ENCODE measurements at regions not wholly inside any gene's neighbourhood (a gene's known extent, or its start where the extent isn't known, plus 50 kb on each side); places are given as distances from the start of the nearest gene placed in this dataset.

DNA sequence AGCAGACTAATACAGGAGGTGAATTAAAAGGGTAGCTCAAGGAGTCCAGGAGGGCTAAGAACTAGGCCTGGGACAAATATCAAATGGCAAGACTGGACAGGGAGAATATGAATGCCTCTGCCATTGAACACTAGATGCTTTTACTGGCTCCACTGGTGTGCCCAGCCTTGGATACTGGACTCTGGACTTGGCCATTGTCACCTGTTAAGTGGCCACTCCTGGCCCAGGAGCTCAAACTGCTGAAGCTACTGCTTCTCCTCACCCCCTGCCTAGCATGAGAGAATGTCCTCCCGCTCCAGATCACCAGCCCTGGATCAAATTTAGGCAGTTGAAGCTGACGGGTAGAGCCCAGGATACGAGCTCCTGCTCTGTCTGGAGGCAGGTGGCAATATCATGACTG is 170.8 kb downstream of the DDX1 start:
- Histone ChIP-seq H3K4me1 (ENCODE audit: insufficient read depth, low read length) (no peaks in the 10 kb centered on the region), H3K4me3 (ENCODE audit: insufficient read depth, low read depth, low read length) (no peak overlapping the region), H3K27me3 (ENCODE audit: insufficient read depth, low read length) (no peaks in the 10 kb centered on the region), H3K9ac (ENCODE audit: low read length) (no peak overlapping the region), H3K36me3 (ENCODE audit: insufficient read depth, low read length) (no peaks in the 10 kb centered on the region), H4K20me1 (ENCODE audit: insufficient read depth, low read length) (no peaks in the 10 kb centered on the region), H3K9me3 (ENCODE audit: insufficient read depth, low read depth, low read length) (no peaks in the 10 kb centered on the region), H3K79me2 (ENCODE audit: insufficient read depth, low read length) (no peaks in the 10 kb centered on the region), H3K27ac (ENCODE audit: low read depth, low read length) (no peak overlapping the region), H2AFZ (ENCODE audit: low read depth, low read length) (no peak overlapping the region), H3K4me2 (ENCODE audit: low read length) (no peak overlapping the region)
- H3K27ac Mint-ChIP-seq (ENCODE audit: unreplicated experiment), result no peak overlapping the region
- H3K4me1 Mint-ChIP-seq (ENCODE audit: low read depth, unreplicated experiment), result peaks cover 3% of the 10 kb centered on the region
- H3K9me3 Mint-ChIP-seq (ENCODE audit: unreplicated experiment), result peaks cover 12% of the 10 kb centered on the region
- H3K36me3 Mint-ChIP-seq (ENCODE audit: low read depth, unreplicated experiment), result no peaks in the 10 kb centered on the region
- no peak for TF ChIP-seq EZH2 (IDR thresholded peaks at IDR 0.05; ENCODE audit: insufficient read depth, low read length)
- TF ChIP-seq, protein P1, sequence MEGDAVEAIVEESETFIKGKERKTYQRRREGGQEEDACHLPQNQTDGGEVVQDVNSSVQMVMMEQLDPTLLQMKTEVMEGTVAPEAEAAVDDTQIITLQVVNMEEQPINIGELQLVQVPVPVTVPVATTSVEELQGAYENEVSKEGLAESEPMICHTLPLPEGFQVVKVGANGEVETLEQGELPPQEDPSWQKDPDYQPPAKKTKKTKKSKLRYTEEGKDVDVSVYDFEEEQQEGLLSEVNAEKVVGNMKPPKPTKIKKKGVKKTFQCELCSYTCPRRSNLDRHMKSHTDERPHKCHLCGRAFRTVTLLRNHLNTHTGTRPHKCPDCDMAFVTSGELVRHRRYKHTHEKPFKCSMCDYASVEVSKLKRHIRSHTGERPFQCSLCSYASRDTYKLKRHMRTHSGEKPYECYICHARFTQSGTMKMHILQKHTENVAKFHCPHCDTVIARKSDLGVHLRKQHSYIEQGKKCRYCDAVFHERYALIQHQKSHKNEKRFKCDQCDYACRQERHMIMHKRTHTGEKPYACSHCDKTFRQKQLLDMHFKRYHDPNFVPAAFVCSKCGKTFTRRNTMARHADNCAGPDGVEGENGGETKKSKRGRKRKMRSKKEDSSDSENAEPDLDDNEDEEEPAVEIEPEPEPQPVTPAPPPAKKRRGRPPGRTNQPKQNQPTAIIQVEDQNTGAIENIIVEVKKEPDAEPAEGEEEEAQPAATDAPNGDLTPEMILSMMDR (IDR thresholded peaks at IDR 0.05; ENCODE audit: insufficient read depth, low read depth, low read length), result no peak
- FAIRE-seq (no peak), DNase-seq (ENCODE audit: low read depth) (no peak)
- H3K27me3 Mint-ChIP-seq (ENCODE audit: low read depth, unreplicated experiment), result peaks cover 18% of the 10 kb centered on the region
- H3K4me3 Mint-ChIP-seq (ENCODE audit: unreplicated experiment), result no peak overlapping the region

- peaks cover 3% of the 10 kb centered on the region for H3K4me1 Mint-ChIP-seq (ENCODE audit: low read depth, unreplicated experiment)
- H3K27ac ChIP-seq (ENCODE audit: low read depth, low read length), result no peak overlapping the region
- H3K36me3 Mint-ChIP-seq (ENCODE audit: low read depth, unreplicated experiment), result no peaks in the 10 kb centered on the region
- no peaks in the 10 kb centered on the region for H3K36me3 ChIP-seq (ENCODE audit: insufficient read depth, low read length)
- no peaks in the 10 kb centered on the region for H4K20me1 ChIP-seq (ENCODE audit: insufficient read depth, low read length)
- H3K4me2 ChIP-seq (ENCODE audit: low read length), result no peak overlapping the region
- no peaks in the 10 kb centered on the region for H3K79me2 ChIP-seq (ENCODE audit: insufficient read depth, low read length)
- FAIRE-seq (no peak), DNase-seq (ENCODE audit: low read depth) (no peak)
- no peaks in the 10 kb centered on the region for H3K9me3 ChIP-seq (ENCODE audit: insufficient read depth, low read depth, low read length)
- H3K4me3 ChIP-seq (ENCODE audit: insufficient read depth, low read depth, low read length), result no peak overlapping the region
- H3K27me3 Mint-ChIP-seq (ENCODE audit: low read depth, unreplicated experiment), result peaks cover 22% of the 10 kb centered on the region
- no peak for TF ChIP-seq EZH2 (IDR thresholded peaks at IDR 0.05; ENCODE audit: insufficient read depth, low read length)
- TF ChIP-seq, protein P1 (IDR thresholded peaks at IDR 0.05; ENCODE audit: insufficient read depth, low read depth, low read length), result no peak
- no peaks in the 10 kb centered on the region for H3K4me1 ChIP-seq (ENCODE audit: insufficient read depth, low read length)
- H3K27ac Mint-ChIP-seq (ENCODE audit: unreplicated experiment), result no peak overlapping the region
- H3K9ac ChIP-seq (ENCODE audit: low read length), result no peak overlapping the region
- H2AFZ ChIP-seq (ENCODE audit: low read depth, low read length), result no peak overlapping the region
- H3K27me3 ChIP-seq (ENCODE audit: insufficient read depth, low read length), result no peaks in the 10 kb centered on the region
- H3K4me3 Mint-ChIP-seq (ENCODE audit: unreplicated experiment), result no peak overlapping the region
- peaks cover 11% of the 10 kb centered on the region for H3K9me3 Mint-ChIP-seq (ENCODE audit: unreplicated experiment)
Measured at GRCh38 chr2:15763106-15763821, 171.6 kb downstream of the DDX1 start.

Data from astrocyte (in vitro differentiated cells and primary cell).